Psoas muscle (tissue), 7 donors: ENCODE measurements at regions not wholly inside any gene's neighbourhood (a gene's known extent, or its start where the extent isn't known, plus 50 kb on each side); places are given as distances from the start of the nearest gene placed in this dataset.

Experiments used
- ATAC-seq, 4 donors: fragments of 200-7000 bp; cut with Tn5 transposase; one replicate each; pipeline ENCODE4 v1.9.1; 2020; ENCODE audit warnings: moderate library complexity in 3 of 4, mild to moderate bottlenecking in 2 of 4
- DNase-seq, 2 donors: peaks; one replicate each; pipeline ENCODE4 v3.0.0-alpha.2; 2020
- H3K27ac ChIP-seq: fragments of 200-600 bp; one replicate; pipeline ENCODE4 v1.8.0; 2022
- H3K27me3 ChIP-seq, 3 donors: fragments of 200-600 bp in 1 of 3; one replicate each; pipeline versions ENCODE4 v1.6.1 to v1.8.0; 2013 to 2022; ENCODE audit warnings: low read length in 2 of 3, mild to moderate bottlenecking in 2 of 3, moderate library complexity in 1 of 3; ENCODE audit not compliant: insufficient read depth in 3 of 3
- H3K36me3 ChIP-seq, 2 donors: fragments of 200-600 bp in 1 of 2; one replicate each; pipeline versions ENCODE4 v1.6.1 to v1.8.0; 2013 to 2022; ENCODE audit warnings: low read depth in 1 of 2, mild to moderate bottlenecking in 1 of 2, moderate library complexity in 1 of 2; ENCODE audit not compliant: insufficient read depth in 1 of 2
- H3K4me1 ChIP-seq: fragments of 200-600 bp; one replicate; pipeline ENCODE4 v1.8.0; 2022
- H3K4me3 ChIP-seq: fragments of 200-600 bp; one replicate; pipeline ENCODE4 v1.8.0; 2022; ENCODE audit warnings: mild to moderate bottlenecking
- H3K9me3 ChIP-seq: fragments of 200-600 bp; one replicate; pipeline ENCODE4 v1.8.0; 2022
- WGBS, 3 donors: extraction: QIAGEN DNeasy Blood & Tissue Kit; methylation state at CpG; one replicate each; pipeline versions ENCODE4 v1.1.6 to v1.1.7; 2013; 5-methylcytosine and 5-hydroxymethylcytosine counted together
- intact Hi-C, 2 donors: fragments of 100-400 bp; cut with DNase I; formaldehyde crosslinking; loops; one replicate each; pipeline versions ENCODE4 v1.11.0 to v1.14.2; 2022
- TF ChIP-seq, protein P1 (sequence below): fragments of 200-600 bp; IDR thresholded peaks from one replicate; pipeline ENCODE4 v1.8.0; 2022; ENCODE audit warnings: antibody characterized with exemption
- donor health status: healthy with polysubstance abuse.
- donor health status: DM: no; HTN: no; CAD: no; lungs with moderate emphysema.
- donor health status: Bipolar disorder and iron deficiency.
- donor health status: healthy.
- donor health status: DM: yes; HTN: yes; CAD: no.
- donor health status: DM: no; HTN: no; CAD: no.
- donor health status: DM: yes; HTN: yes; CAD: no.

GRCh38 chr10:61539876-61540275 lies 86.7 kb upstream of the TMEM26 start:
- ATAC-seq (no peak), DNase-seq (no peak)
- intact Hi-C loops = no loop called here
- TF ChIP-seq, protein P1, sequence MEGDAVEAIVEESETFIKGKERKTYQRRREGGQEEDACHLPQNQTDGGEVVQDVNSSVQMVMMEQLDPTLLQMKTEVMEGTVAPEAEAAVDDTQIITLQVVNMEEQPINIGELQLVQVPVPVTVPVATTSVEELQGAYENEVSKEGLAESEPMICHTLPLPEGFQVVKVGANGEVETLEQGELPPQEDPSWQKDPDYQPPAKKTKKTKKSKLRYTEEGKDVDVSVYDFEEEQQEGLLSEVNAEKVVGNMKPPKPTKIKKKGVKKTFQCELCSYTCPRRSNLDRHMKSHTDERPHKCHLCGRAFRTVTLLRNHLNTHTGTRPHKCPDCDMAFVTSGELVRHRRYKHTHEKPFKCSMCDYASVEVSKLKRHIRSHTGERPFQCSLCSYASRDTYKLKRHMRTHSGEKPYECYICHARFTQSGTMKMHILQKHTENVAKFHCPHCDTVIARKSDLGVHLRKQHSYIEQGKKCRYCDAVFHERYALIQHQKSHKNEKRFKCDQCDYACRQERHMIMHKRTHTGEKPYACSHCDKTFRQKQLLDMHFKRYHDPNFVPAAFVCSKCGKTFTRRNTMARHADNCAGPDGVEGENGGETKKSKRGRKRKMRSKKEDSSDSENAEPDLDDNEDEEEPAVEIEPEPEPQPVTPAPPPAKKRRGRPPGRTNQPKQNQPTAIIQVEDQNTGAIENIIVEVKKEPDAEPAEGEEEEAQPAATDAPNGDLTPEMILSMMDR = no peak
- Histone ChIP-seq H3K4me3 (no peak overlapping the region), H3K4me1 (no peaks in the 10 kb centered on the region), H3K36me3 (no peaks in the 10 kb centered on the region), H3K27me3 (no peaks in the 10 kb centered on the region), H3K27ac (no peak overlapping the region), H3K9me3 (no peaks in the 10 kb centered on the region)
- 96 to 97% (median 97%) methylated on average over 8 of the region's 8 CpGs for WGBS, 3 donors

DNA sequence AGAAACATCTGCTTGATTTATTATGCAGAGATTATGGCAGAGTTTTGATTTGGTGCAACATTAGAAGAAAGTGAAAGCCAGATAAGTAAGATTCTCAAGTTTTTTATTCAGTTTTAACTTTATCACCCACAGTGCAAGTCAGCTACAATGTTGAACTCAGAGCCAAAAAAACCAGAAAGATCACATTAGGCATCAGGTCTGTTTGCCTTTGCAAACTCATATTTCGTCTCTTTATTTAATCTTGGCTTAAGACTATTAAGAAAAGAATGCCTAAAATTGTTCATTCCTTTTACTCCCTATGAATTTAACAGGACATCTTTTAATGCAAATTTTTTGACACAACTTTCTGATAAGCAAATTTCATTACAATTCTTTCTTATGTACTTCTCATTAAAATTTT lies 76.0 kb upstream of the TMEM26 start:
- intact Hi-C loops = no loop called here
- DNase-seq = no peak
- Histone ChIP-seq H3K36me3 (no peaks in the 10 kb centered on the region), H3K27ac (no peak overlapping the region), H3K4me1 (no peaks in the 10 kb centered on the region), H3K9me3 (no peaks in the 10 kb centered on the region), H3K27me3 (no peaks in the 10 kb centered on the region), H3K4me3 (no peak overlapping the region)
- ATAC-seq = no peak
- TF ChIP-seq, protein P1 = no peak
- WGBS, 3 donors = 19 to 42% (median 25%) methylated on average over 1 of the region's 1 CpG

DNA sequence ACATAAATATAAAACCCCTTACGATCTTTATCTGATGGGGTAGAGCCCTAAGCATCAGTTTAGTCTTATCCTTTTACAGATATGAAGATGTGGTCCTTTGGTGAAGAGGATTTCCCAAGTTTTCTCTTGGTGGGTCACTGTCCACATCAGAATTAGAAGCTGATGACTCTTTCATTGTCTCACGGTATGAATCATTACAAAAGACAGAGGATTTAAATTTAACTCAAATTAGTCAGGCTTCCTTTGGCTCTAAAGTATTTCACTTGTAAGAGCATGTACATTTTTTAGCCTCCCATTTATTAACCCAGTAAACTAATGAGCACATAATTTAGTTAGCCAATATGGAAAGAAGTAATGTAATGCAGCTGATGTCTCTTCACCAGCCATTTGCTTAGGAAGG lies 49.9 kb upstream of the TMEM26 start:
- intact Hi-C loops = no loop called here
- Histone ChIP-seq H3K4me1 (no peaks in the 10 kb centered on the region), H3K9me3 (no peaks in the 10 kb centered on the region), H3K27me3 (no peaks in the 10 kb centered on the region), H3K36me3 (no peaks in the 10 kb centered on the region), H3K4me3 (no peak overlapping the region), H3K27ac (no peak overlapping the region)
- TF ChIP-seq, protein P1 = no peak
- ATAC-seq (no peak), DNase-seq (no peak)
- 54 to 63% (median 56%) methylated on average over 2 of the region's 2 CpGs for WGBS, 3 donors
